Right lobe of liver (tissue), 4 donors: ENCODE measurements at regions not wholly inside any gene's neighbourhood (a gene's known extent, or its start where the extent isn't known, plus 50 kb on each side); places are given as distances from the start of the nearest gene placed in this dataset.

Experiments used
- POLR2A ChIP-seq: fragments of 450-650 bp; IDR thresholded peaks from one replicate; pipeline ENCODE4 v1.6.1; 2017; ENCODE audit warnings: antibody characterized with exemption, mild to moderate bottlenecking
- TF ChIP-seq, protein P1 (sequence below), 4 donors: fragments of 200-600 bp in 3 of 4; fragments of 450-650 bp in 1 of 4; IDR thresholded peaks; one replicate each; pipeline versions ENCODE4 v1.5.1 to v1.8.0; 2016 to 2022; ENCODE audit warnings: antibody characterized with exemption in 4 of 4, mild to moderate bottlenecking in 2 of 4
- donor health status: DM: no; HTN: no; CAD: no.
- donor health status: DM: no; HTN: no; CAD: no.
- donor health status: DM: no; HTN: yes; CAD: no.

DNA sequence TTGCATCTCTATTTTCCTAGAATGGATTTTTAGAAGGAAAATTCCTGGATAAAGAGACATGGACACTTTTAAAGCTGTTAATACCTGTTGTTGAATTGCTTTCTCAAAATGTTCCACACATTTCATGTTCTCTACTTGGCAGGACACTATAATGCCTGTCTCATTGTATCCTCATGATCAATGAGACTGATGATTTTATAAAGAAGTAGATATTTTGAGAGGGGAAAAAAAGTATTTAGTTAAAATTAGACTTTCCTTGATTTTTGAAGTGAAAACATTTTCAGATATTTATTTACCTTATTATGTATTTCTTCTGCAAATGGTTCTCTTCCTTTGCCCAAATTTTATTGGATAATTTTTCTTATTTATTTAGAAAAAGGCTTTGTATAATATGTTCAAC is 242.5 kb downstream of the MYCN start:
- TF ChIP-seq, protein P1, sequence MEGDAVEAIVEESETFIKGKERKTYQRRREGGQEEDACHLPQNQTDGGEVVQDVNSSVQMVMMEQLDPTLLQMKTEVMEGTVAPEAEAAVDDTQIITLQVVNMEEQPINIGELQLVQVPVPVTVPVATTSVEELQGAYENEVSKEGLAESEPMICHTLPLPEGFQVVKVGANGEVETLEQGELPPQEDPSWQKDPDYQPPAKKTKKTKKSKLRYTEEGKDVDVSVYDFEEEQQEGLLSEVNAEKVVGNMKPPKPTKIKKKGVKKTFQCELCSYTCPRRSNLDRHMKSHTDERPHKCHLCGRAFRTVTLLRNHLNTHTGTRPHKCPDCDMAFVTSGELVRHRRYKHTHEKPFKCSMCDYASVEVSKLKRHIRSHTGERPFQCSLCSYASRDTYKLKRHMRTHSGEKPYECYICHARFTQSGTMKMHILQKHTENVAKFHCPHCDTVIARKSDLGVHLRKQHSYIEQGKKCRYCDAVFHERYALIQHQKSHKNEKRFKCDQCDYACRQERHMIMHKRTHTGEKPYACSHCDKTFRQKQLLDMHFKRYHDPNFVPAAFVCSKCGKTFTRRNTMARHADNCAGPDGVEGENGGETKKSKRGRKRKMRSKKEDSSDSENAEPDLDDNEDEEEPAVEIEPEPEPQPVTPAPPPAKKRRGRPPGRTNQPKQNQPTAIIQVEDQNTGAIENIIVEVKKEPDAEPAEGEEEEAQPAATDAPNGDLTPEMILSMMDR (IDR thresholded peaks at IDR 0.05), result no peak
- TF ChIP-seq POLR2A, result no peak
